Stimulated activated CD8-positive, alpha-beta memory T cell treated with anti-CD3 and anti-CD28 coated beads, Interleukin-4, amount 100 ng/mL, for 48 hours (primary cell): ENCODE measurements at regions not wholly inside any gene's neighbourhood (a gene's known extent, or its start where the extent isn't known, plus 50 kb on each side); places are given as distances from the start of the nearest gene placed in this dataset.

Source experiments
- DNase-seq: peaks from one replicate; pipeline ENCODE4 v3.0.0-alpha.2; 2020

GRCh38 chr6:71399279-71399678 lies 110.7 kb downstream of the OGFRL1 start:
- DNase-seq: no peak

GRCh38 chr6:71400852-71401251 lies 112.2 kb downstream of the OGFRL1 start:
- no peak for DNase-seq

- DNase-seq: no peak
Measured at GRCh38 chr6:71402096-71402495, 113.5 kb downstream of the OGFRL1 start.

- DNase-seq: no peak
Measured at GRCh38 chr6:71403422-71404134, 115.0 kb downstream of the OGFRL1 start.

- no peak for DNase-seq
Measured at GRCh38 chr6:71404145-71404966, 115.7 kb downstream of the OGFRL1 start.

- DNase-seq: no peak
Measured at GRCh38 chr6:71404967-71405278, 116.3 kb downstream of the OGFRL1 start.

- DNase-seq: no peak
Measured at GRCh38 chr6:71405416-71405815, 116.8 kb downstream of the OGFRL1 start.

- DNase-seq: no peak
Measured at GRCh38 chr6:71406865-71407860, 118.6 kb downstream of the OGFRL1 start.

GRCh38 chr6:71408787-71409723 lies 120.4 kb downstream of the OGFRL1 start:
- DNase-seq: no peak

- DNase-seq: no peak
Measured at GRCh38 chr6:71410164-71410566, 121.6 kb downstream of the OGFRL1 start.

- no peak for DNase-seq
Measured at GRCh38 chr6:71410681-71411080, 122.1 kb downstream of the OGFRL1 start.

GRCh38 chr6:71411882-71412281 lies 123.3 kb downstream of the OGFRL1 start:
- DNase-seq: no peak

- DNase-seq: no peak
Measured at GRCh38 chr6:71412559-71413140, 124.0 kb downstream of the OGFRL1 start.

- DNase-seq: no peak
Measured at GRCh38 chr6:71414486-71414885, 125.9 kb downstream of the OGFRL1 start.

- no peak for DNase-seq
Measured at GRCh38 chr6:71419217-71420094, 130.8 kb downstream of the OGFRL1 start.

- DNase-seq: no peak
Measured at GRCh38 chr6:71420095-71420692, 131.6 kb downstream of the OGFRL1 start.

GRCh38 chr6:71420693-71421328 lies 132.2 kb downstream of the OGFRL1 start:
- DNase-seq: peak; percentile 48

- DNase-seq: no peak
Measured at GRCh38 chr6:71421611-71422010, 133.0 kb downstream of the OGFRL1 start.

- no peak for DNase-seq
Measured at GRCh38 chr6:71430018-71430417, 141.4 kb downstream of the OGFRL1 start.

- DNase-seq: no peak
Measured at GRCh38 chr6:71433441-71433840, 144.8 kb downstream of the OGFRL1 start.
